Peyer's patch (tissue), 4 donors: ENCODE measurements at regions not wholly inside any gene's neighbourhood (a gene's known extent, or its start where the extent isn't known, plus 50 kb on each side); places are given as distances from the start of the nearest gene placed in this dataset.

ENCODE experiments used
- POLR2A ChIP-seq, 2 donors: fragments of 450-650 bp; IDR thresholded peaks; one replicate each; pipeline ENCODE4 v1.5.1; 2017; ENCODE audit warnings: antibody characterized with exemption in 2 of 2, mild to moderate bottlenecking in 2 of 2, moderate library complexity in 2 of 2
- TF ChIP-seq, protein P1 (sequence below), 6 experiments: fragments of 450-650 bp in 4 of 6; fragments of 200-600 bp in 2 of 6; sonication (generic) in 1 of 6; IDR thresholded peaks; one replicate each; pipeline ENCODE4 v1.5.1; 2017 to 2019; ENCODE audit warnings: antibody characterized with exemption in 6 of 6, mild to moderate bottlenecking in 3 of 6, moderate library complexity in 1 of 6

DNA sequence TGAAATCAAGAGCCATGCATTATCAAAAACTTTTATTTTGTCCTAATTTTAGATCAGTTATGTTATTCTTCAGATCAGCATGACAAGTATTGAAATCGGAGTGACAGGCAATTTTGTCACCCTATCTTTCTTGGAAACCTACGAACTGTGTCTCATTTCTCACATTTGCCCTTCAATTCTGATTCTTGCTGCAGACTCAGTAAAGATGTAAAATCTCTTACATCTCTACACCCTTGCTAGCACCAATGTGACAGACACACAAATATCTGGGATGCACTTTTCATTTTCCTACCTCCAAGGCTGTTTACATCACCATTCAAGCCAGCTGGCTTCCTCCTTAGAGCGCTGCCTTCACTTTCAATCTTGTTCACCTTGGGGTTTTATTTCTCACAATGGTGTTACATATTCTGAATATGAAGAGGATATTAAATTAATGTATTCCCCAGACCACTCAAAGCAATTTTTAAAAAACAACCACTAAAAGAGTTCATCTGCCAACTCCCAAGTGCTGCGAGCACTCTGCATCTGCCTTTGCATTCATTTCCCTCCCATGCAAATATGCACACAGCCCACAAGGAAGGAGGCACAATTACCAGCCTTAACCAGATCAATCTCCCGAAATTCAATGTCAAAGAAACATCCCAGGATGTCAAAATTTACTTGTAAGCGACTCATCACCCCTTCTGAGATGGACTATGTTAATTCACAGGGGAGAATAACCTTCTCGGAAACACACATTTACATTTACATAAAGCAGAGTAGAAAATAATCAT is 164.3 kb downstream of the ENC1 start:
- TF ChIP-seq, protein P1, sequence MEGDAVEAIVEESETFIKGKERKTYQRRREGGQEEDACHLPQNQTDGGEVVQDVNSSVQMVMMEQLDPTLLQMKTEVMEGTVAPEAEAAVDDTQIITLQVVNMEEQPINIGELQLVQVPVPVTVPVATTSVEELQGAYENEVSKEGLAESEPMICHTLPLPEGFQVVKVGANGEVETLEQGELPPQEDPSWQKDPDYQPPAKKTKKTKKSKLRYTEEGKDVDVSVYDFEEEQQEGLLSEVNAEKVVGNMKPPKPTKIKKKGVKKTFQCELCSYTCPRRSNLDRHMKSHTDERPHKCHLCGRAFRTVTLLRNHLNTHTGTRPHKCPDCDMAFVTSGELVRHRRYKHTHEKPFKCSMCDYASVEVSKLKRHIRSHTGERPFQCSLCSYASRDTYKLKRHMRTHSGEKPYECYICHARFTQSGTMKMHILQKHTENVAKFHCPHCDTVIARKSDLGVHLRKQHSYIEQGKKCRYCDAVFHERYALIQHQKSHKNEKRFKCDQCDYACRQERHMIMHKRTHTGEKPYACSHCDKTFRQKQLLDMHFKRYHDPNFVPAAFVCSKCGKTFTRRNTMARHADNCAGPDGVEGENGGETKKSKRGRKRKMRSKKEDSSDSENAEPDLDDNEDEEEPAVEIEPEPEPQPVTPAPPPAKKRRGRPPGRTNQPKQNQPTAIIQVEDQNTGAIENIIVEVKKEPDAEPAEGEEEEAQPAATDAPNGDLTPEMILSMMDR (IDR thresholded peaks at IDR 0.05): no peak
- no peak for TF ChIP-seq POLR2A (IDR thresholded peaks at IDR 0.05)
